Fibroblast of pulmonary artery (primary cell): ENCODE measurements at regions not wholly inside any gene's neighbourhood (a gene's known extent, or its start where the extent isn't known, plus 50 kb on each side); places are given as distances from the start of the nearest gene placed in this dataset.

Experiments
- DNase-seq: peaks from one replicate; pipeline ENCODE4 v3.0.0-alpha.2; 2010; ENCODE audit warnings: low read depth
- H3K4me3 ChIP-seq: replicated peaks from 2 replicates; pipeline ENCODE4 v1.5.1; 2011; ENCODE audit warnings: low read depth, mild to moderate bottlenecking, control low read depth, low read length, moderate library complexity
- CTCF ChIP-seq: IDR thresholded peaks from 2 replicates; pipeline ENCODE4 v1.5.1; 2011; ENCODE audit warnings: mild to moderate bottlenecking, control low read depth, low read length, inconsistent platforms; ENCODE audit errors: missing control alignments

- DNase-seq, result no peak
- no peak for TF ChIP-seq CTCF
Measured at GRCh38 chr15:94683902-94684301, 452.5 kb downstream of the MCTP2 start.

GRCh38 chr15:94691169-94691568 is 459.8 kb downstream of the MCTP2 start:
- DNase-seq, result no peak
- no peak for TF ChIP-seq CTCF
- no peak overlapping the region for H3K4me3 ChIP-seq

More at GRCh38 chr15:94683902-94684301, 452.5 kb downstream of the MCTP2 start:
- H3K4me3 ChIP-seq, result no peak overlapping the region

- TF ChIP-seq CTCF, result no peak
- DNase-seq, result no peak
- no peak overlapping the region for H3K4me3 ChIP-seq
Measured at GRCh38 chr15:94692710-94693109, 461.3 kb downstream of the MCTP2 start.

GRCh38 chr15:94700211-94700610 is 468.9 kb downstream of the MCTP2 start:
- H3K4me3 ChIP-seq, result no peak overlapping the region
- DNase-seq, result no peak
- TF ChIP-seq CTCF, result no peak

GRCh38 chr15:94701281-94701985 is 470.1 kb downstream of the MCTP2 start:
- TF ChIP-seq CTCF, result no peak
- H3K4me3 ChIP-seq, result no peak overlapping the region
- DNase-seq, result no peak

- no peak overlapping the region for H3K4me3 ChIP-seq
- no peak for DNase-seq
- TF ChIP-seq CTCF, result no peak
Measured at GRCh38 chr15:94703596-94703995, 472.2 kb downstream of the MCTP2 start.

GRCh38 chr15:94704421-94704820 is 473.1 kb downstream of the MCTP2 start:
- H3K4me3 ChIP-seq, result no peak overlapping the region
- no peak for DNase-seq
- no peak for TF ChIP-seq CTCF
